ENCODE measurements at regions not wholly inside any gene's neighbourhood (a gene's known extent, or its start where the extent isn't known, plus 50 kb on each side); places are given as distances from the start of the nearest gene placed in this dataset.

DNA sequence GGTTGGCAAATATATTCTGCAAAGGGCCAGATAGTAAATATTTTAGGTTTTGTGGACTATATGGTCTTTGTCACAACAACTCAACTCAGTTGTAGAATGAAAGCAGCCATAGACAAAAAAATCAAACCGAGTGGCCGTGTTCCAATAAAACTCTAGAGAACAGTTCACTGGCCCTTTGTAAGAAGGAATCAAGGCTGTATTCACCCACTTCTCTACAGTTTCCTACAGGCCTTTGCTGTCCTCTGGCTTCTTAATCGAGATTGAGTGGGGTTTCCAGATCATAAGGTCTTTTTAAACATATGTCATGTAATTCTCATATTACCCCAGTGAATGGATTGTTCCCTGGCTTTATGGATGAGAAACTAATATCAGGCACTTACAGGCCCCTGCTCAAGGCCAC lies 448.9 kb upstream of the ETAA1 start:
- H3K36me3 Mint-ChIP-seq (ENCODE audit: low read depth), result no peaks in the 10 kb centered on the region
- H3K4me3 Mint-ChIP-seq, result no peak overlapping the region
- H3K4me1 Mint-ChIP-seq (ENCODE audit: low read depth), result no peaks in the 10 kb centered on the region
- H3K27ac Mint-ChIP-seq, result no peak overlapping the region
- H3K9me3 Mint-ChIP-seq, result peaks cover 11% of the 10 kb centered on the region
- no peaks in the 10 kb centered on the region for H3K27me3 Mint-ChIP-seq
- intact Hi-C loops (cut with micrococcal nuclease), result no loop called here

GRCh38 chr2:66957198-66957597 lies 439.9 kb upstream of the ETAA1 start:
- no peaks in the 10 kb centered on the region for H3K36me3 Mint-ChIP-seq (ENCODE audit: low read depth)
- H3K9me3 Mint-ChIP-seq, result no peaks in the 10 kb centered on the region
- H3K4me1 Mint-ChIP-seq (ENCODE audit: low read depth), result no peaks in the 10 kb centered on the region
- no peaks in the 10 kb centered on the region for H3K27me3 Mint-ChIP-seq
- intact Hi-C loops (cut with micrococcal nuclease), result no loop called here
- H3K4me3 Mint-ChIP-seq, result no peak overlapping the region
- no peak overlapping the region for H3K27ac Mint-ChIP-seq

GRCh38 chr2:66957677-66958076 lies 439.5 kb upstream of the ETAA1 start:
- Mint-ChIP-seq H3K36me3 (ENCODE audit: low read depth) (no peaks in the 10 kb centered on the region), H3K27ac (no peak overlapping the region), H3K4me1 (ENCODE audit: low read depth) (no peaks in the 10 kb centered on the region), H3K27me3 (no peaks in the 10 kb centered on the region), H3K9me3 (no peaks in the 10 kb centered on the region), H3K4me3 (no peak overlapping the region)
- intact Hi-C loops (cut with micrococcal nuclease), result no loop called here

DNA sequence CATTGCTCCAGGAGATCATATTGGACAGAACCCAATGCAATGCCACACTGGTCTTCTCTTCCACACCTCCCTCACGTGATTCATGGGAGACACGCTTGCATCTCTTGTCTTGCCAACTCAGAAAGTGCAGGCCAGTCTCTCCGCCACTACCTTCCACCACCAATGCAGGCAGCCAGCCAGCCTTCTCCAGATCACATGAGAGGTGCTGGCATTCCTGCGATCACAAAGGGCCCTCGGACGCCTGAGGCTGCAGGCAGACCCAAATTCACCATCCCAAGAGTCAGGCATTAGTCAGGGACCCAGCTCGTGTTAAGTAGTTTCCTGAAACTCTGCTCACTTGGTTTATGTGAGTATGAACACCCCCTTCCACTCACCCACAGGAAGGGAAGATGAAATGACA lies 437.0 kb upstream of the ETAA1 start:
- no peak overlapping the region for H3K4me3 Mint-ChIP-seq
- no peaks in the 10 kb centered on the region for H3K36me3 Mint-ChIP-seq (ENCODE audit: low read depth)
- H3K9me3 Mint-ChIP-seq, result no peaks in the 10 kb centered on the region
- H3K27me3 Mint-ChIP-seq, result no peaks in the 10 kb centered on the region
- intact Hi-C loops (cut with micrococcal nuclease), result no loop called here
- no peaks in the 10 kb centered on the region for H3K4me1 Mint-ChIP-seq (ENCODE audit: low read depth)
- H3K27ac Mint-ChIP-seq, result no peak overlapping the region

- Mint-ChIP-seq H3K27ac (no peak overlapping the region), H3K36me3 (ENCODE audit: low read depth) (no peaks in the 10 kb centered on the region), H3K4me3 (no peak overlapping the region), H3K27me3 (no peaks in the 10 kb centered on the region), H3K9me3 (no peaks in the 10 kb centered on the region), H3K4me1 (ENCODE audit: low read depth) (no peaks in the 10 kb centered on the region)
- intact Hi-C loops (cut with micrococcal nuclease), result no loop called here
Measured at GRCh38 chr2:66962716-66963115, 434.4 kb upstream of the ETAA1 start.

GRCh38 chr2:66966631-66967030 lies 430.5 kb upstream of the ETAA1 start:
- intact Hi-C loops (cut with micrococcal nuclease), result no loop called here
- H3K9me3 Mint-ChIP-seq, result no peaks in the 10 kb centered on the region
- H3K36me3 Mint-ChIP-seq (ENCODE audit: low read depth), result no peaks in the 10 kb centered on the region

DNA sequence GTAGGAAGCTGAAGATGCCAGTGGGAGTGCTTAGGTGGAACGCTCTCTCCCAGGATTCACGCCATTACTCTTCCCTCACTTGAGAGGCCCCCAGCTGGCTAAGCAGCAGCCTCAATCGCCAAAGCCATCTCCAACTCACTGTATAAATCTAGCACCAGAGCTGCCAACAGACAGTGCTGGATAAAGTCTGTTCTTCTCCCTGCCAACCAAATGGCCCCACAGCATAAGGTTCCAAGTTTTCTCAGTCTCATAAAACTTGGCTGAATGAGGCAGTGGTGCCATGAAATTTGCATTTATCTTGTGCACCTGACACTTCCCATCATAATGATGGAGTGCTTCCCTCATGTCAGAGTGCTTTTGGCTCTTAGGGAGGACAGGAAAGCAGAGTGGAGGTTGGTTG lies 428.2 kb upstream of the ETAA1 start:
- Mint-ChIP-seq H3K27me3 (no peaks in the 10 kb centered on the region), H3K4me1 (ENCODE audit: low read depth) (no peaks in the 10 kb centered on the region), H3K27ac (no peak overlapping the region), H3K9me3 (no peaks in the 10 kb centered on the region), H3K4me3 (no peak overlapping the region), H3K36me3 (ENCODE audit: low read depth) (no peaks in the 10 kb centered on the region)
- intact Hi-C loops (cut with micrococcal nuclease), result no loop called here

More at GRCh38 chr2:66966631-66967030, 430.5 kb upstream of the ETAA1 start:
- no peak overlapping the region for H3K4me3 Mint-ChIP-seq
- H3K27me3 Mint-ChIP-seq, result no peaks in the 10 kb centered on the region
- no peaks in the 10 kb centered on the region for H3K4me1 Mint-ChIP-seq (ENCODE audit: low read depth)
- H3K27ac Mint-ChIP-seq, result no peak overlapping the region

GRCh38 chr2:66981074-66981473 lies 416.1 kb upstream of the ETAA1 start:
- Mint-ChIP-seq H3K27ac (no peak overlapping the region), H3K9me3 (no peaks in the 10 kb centered on the region), H3K4me3 (no peak overlapping the region), H3K36me3 (ENCODE audit: low read depth) (no peaks in the 10 kb centered on the region), H3K27me3 (no peaks in the 10 kb centered on the region), H3K4me1 (ENCODE audit: low read depth) (no peaks in the 10 kb centered on the region)
- intact Hi-C loops (cut with micrococcal nuclease), result no loop called here

- intact Hi-C loops (cut with micrococcal nuclease), result no loop called here
- Mint-ChIP-seq H3K4me1 (ENCODE audit: low read depth) (no peaks in the 10 kb centered on the region), H3K9me3 (no peaks in the 10 kb centered on the region)
Measured at GRCh38 chr2:66982766-66983165, 414.4 kb upstream of the ETAA1 start.

GRCh38 chr2:66984864-66985263 lies 412.3 kb upstream of the ETAA1 start:
- Mint-ChIP-seq H3K27ac (no peak overlapping the region), H3K4me3 (no peak overlapping the region), H3K9me3 (peaks cover 8% of the 10 kb centered on the region), H3K36me3 (ENCODE audit: low read depth) (no peaks in the 10 kb centered on the region), H3K4me1 (ENCODE audit: low read depth) (no peaks in the 10 kb centered on the region), H3K27me3 (no peaks in the 10 kb centered on the region)
- intact Hi-C loops (cut with micrococcal nuclease), result no loop called here

More at GRCh38 chr2:66982766-66983165, 414.4 kb upstream of the ETAA1 start:
- H3K27me3 Mint-ChIP-seq, result no peaks in the 10 kb centered on the region
- H3K27ac Mint-ChIP-seq, result no peak overlapping the region
- no peak overlapping the region for H3K4me3 Mint-ChIP-seq
- H3K36me3 Mint-ChIP-seq (ENCODE audit: low read depth), result no peaks in the 10 kb centered on the region

- no peak overlapping the region for H3K27ac Mint-ChIP-seq
Measured at GRCh38 chr2:66985906-66986305, 411.2 kb upstream of the ETAA1 start.

DNA sequence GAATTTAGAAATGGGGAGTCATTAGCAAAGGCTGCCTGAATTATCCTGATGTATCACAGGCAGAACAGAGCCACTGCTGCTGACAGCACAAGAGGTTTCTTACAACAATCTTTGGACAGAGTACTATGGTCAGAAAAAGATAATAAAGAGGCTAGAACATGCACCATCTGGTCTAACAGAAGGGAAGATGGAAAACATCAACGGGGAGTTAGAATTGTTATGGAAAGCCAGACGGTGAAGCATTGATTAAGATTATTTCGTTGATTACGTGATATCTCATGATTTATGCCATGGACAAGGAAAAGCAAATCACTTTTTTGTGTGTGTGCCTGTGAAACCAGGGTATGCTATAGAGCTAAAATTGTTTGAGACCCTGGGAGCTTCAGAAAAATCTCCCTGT lies 409.4 kb upstream of the ETAA1 start:
- Mint-ChIP-seq H3K9me3 (peaks cover 8% of the 10 kb centered on the region), H3K4me3 (no peak overlapping the region), H3K27me3 (no peaks in the 10 kb centered on the region), H3K27ac (no peak overlapping the region), H3K4me1 (ENCODE audit: low read depth) (no peaks in the 10 kb centered on the region), H3K36me3 (ENCODE audit: low read depth) (no peaks in the 10 kb centered on the region)
- intact Hi-C loops (cut with micrococcal nuclease), result no loop called here

More at GRCh38 chr2:66985906-66986305, 411.2 kb upstream of the ETAA1 start:
- no peaks in the 10 kb centered on the region for H3K27me3 Mint-ChIP-seq
- H3K4me1 Mint-ChIP-seq (ENCODE audit: low read depth), result no peaks in the 10 kb centered on the region
- no peak overlapping the region for H3K4me3 Mint-ChIP-seq
- intact Hi-C loops (cut with micrococcal nuclease), result no loop called here
- H3K36me3 Mint-ChIP-seq (ENCODE audit: low read depth), result no peaks in the 10 kb centered on the region
- H3K9me3 Mint-ChIP-seq, result peaks cover 8% of the 10 kb centered on the region

DNA sequence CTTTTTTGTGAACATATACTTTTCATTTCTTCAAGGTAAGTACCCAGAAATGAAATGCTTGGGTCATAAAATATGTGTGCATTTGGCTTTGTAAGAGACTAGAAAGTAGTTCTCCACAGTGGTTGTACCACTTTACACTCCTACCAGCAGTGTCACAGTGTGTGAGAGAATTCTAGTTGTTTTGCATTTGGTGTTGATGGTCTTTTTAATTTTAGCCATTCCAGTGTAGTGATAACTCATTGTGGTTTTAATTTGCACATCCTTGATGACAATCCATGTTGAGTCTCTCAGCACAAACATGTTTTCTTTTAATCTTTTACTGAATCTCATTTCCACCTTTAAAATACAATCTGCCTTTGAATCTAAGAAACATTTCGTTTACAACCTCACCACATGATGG lies 402.5 kb upstream of the ETAA1 start:
- no peaks in the 10 kb centered on the region for H3K36me3 Mint-ChIP-seq (ENCODE audit: low read depth)
- H3K9me3 Mint-ChIP-seq, result peaks cover 12% of the 10 kb centered on the region
- intact Hi-C loops (cut with micrococcal nuclease), result no loop called here
- no peaks in the 10 kb centered on the region for H3K4me1 Mint-ChIP-seq (ENCODE audit: low read depth)
- no peak overlapping the region for H3K27ac Mint-ChIP-seq
- H3K27me3 Mint-ChIP-seq, result no peaks in the 10 kb centered on the region
- H3K4me3 Mint-ChIP-seq, result no peak overlapping the region

DNA sequence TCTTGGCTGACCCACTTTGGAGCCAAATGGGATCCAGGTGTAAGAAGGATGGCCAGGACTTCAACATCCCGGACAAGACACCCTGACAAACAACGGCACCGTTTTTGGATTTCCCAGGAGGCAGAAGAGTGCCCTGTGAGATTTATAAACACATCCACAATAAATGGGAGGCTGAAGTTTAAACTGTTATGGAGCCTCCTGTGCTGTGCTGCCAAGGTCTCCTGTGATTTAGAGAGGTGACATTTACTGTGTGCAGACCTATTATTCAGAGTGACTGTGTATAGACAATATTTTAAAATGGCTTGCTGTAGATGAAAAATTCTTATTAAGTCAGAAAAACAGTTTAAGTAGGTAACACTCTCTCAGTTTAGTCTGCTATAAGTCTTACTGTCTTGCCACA lies 401.5 kb upstream of the ETAA1 start:
- peaks cover 12% of the 10 kb centered on the region for H3K9me3 Mint-ChIP-seq
- no peak overlapping the region for H3K27ac Mint-ChIP-seq
- intact Hi-C loops (cut with micrococcal nuclease), result no loop called here
- H3K27me3 Mint-ChIP-seq, result no peaks in the 10 kb centered on the region
- H3K4me3 Mint-ChIP-seq, result no peak overlapping the region
- H3K4me1 Mint-ChIP-seq (ENCODE audit: low read depth), result no peaks in the 10 kb centered on the region
- H3K36me3 Mint-ChIP-seq (ENCODE audit: low read depth), result no peaks in the 10 kb centered on the region

DNA sequence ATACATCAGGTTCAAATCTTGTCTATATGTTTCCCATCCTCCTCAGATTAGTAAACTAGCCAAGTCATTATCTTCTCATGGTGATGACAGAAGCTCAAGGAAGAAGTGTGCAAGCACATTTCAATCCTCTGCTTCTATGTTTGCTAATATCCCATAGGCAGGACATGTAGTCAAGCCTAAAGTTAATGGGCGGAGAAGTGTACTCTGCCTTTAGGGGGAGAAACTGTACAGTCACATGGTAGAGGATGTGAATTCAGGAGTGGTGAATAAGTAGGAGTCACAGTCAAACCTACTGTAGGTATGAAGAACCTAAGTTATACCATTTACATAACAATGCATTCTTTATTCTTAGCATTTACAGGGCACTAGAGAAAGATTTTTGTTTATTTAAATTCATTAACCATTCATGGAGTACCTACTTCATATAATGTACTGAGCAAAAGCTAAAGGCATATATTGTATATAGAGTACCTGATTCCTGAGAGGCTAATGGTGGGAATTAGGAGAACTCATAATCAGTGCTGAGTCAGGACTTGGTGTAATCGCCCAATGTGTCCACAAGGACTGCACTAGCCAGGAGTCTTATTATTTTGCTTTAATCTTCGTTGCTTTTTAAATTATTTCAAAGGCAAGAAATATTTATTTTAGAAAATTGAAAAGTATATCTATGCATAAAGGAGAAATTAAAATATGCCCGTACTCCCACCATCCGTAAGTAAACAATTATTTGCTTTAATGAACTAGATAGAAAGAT lies 394.3 kb upstream of the ETAA1 start:
- H3K27me3 Mint-ChIP-seq, result no peaks in the 10 kb centered on the region
- H3K4me1 Mint-ChIP-seq (ENCODE audit: low read depth), result no peaks in the 10 kb centered on the region
- H3K4me3 Mint-ChIP-seq, result no peak overlapping the region
- H3K36me3 Mint-ChIP-seq (ENCODE audit: low read depth), result no peaks in the 10 kb centered on the region
- no peak overlapping the region for H3K27ac Mint-ChIP-seq
- peaks cover 12% of the 10 kb centered on the region for H3K9me3 Mint-ChIP-seq
- intact Hi-C loops (cut with micrococcal nuclease), result no loop called here

All from dendritic cell treated with granulocyte-macrophage colony-stimulating factor and Interleukin-4, amounts not matched to agents 40 ng/mL and 50 ng/mL, for 4 days (primary cell).